ENCODE measurements at regions not wholly inside any gene's neighbourhood (a gene's known extent, or its start where the extent isn't known, plus 50 kb on each side); places are given as distances from the start of the nearest gene placed in this dataset.

DNA sequence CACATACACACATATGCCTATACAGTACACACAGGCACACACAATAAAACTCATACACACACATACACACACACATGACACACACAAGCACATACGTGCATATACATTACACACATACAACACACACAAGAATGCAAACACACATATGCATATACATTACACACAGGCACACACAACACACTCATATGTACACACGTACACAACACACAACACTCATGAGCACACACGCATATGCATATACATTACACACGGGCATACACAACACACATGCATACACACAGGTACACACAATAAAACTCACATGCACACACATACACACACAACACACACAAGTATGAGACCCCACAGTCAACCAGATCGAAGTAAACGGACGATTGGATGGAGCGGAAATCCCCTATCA lies 238.2 kb downstream of the ERMARD start:
- Histone ChIP-seq H3K4me3 (ENCODE audit: low read length) (no peak overlapping the region), H3K27me3 (ENCODE audit: insufficient read depth, low read length) (no peaks in the 10 kb centered on the region), H3K9me3 (ENCODE audit: insufficient read depth, low read depth, low read length) (no peaks in the 10 kb centered on the region), H3K4me1 (ENCODE audit: insufficient read depth, low read length) (no peaks in the 10 kb centered on the region), H3K36me3 (ENCODE audit: insufficient read depth, low read depth, low read length) (no peaks in the 10 kb centered on the region), H3K9ac (ENCODE audit: low read depth, low read length) (no peak overlapping the region), H3K27ac (ENCODE audit: low read length) (no peak overlapping the region)

GRCh38 chr6:169988769-169989550 lies 237.5 kb downstream of the ERMARD start:
- Histone ChIP-seq H3K9me3 (ENCODE audit: insufficient read depth, low read depth, low read length) (no peaks in the 10 kb centered on the region), H3K4me1 (ENCODE audit: insufficient read depth, low read length) (no peaks in the 10 kb centered on the region), H3K9ac (ENCODE audit: low read depth, low read length) (no peak overlapping the region), H3K4me3 (ENCODE audit: low read length) (no peak overlapping the region), H3K27me3 (ENCODE audit: insufficient read depth, low read length) (no peaks in the 10 kb centered on the region), H3K36me3 (ENCODE audit: insufficient read depth, low read depth, low read length) (no peaks in the 10 kb centered on the region), H3K27ac (ENCODE audit: low read length) (no peak overlapping the region)

DNA sequence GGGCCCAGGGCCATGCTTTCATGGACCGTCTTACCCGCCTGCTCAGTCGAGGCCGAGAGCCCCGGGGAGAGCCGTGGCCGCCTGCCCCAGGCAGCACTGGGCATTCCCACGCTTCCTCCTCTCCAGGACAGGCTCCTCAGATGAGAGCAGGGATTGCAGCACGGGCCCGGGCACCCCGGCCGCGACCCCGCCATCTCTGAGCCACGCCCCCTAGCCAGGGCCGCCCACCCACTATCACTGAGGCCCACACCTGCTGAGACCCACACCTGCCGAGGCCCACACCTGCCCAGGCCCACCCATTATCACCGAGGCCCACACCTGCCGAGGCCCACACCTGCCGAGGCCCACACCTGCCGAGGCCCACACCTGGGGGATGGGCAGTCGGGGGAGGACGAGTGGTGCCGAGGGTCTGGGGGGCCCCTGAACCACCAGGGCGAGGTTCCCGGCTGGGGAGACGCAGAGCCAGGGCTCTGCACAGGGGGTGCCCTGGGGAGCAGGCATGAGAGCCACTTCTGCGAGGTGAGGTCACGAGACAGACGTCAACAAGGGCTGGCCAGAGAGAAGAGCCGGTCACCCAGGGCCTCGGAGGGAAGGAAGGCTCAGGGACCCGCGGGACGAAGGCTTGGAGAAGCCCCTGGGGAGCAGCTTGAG lies 235.6 kb downstream of the ERMARD start:
- Histone ChIP-seq H3K27me3 (ENCODE audit: insufficient read depth, low read length) (no peaks in the 10 kb centered on the region), H3K4me3 (ENCODE audit: low read length) (no peak overlapping the region), H3K27ac (ENCODE audit: low read length) (no peak overlapping the region), H3K9me3 (ENCODE audit: insufficient read depth, low read depth, low read length) (no peaks in the 10 kb centered on the region), H3K9ac (ENCODE audit: low read depth, low read length) (no peak overlapping the region), H3K36me3 (ENCODE audit: insufficient read depth, low read depth, low read length) (no peaks in the 10 kb centered on the region), H3K4me1 (ENCODE audit: insufficient read depth, low read length) (no peaks in the 10 kb centered on the region)

DNA sequence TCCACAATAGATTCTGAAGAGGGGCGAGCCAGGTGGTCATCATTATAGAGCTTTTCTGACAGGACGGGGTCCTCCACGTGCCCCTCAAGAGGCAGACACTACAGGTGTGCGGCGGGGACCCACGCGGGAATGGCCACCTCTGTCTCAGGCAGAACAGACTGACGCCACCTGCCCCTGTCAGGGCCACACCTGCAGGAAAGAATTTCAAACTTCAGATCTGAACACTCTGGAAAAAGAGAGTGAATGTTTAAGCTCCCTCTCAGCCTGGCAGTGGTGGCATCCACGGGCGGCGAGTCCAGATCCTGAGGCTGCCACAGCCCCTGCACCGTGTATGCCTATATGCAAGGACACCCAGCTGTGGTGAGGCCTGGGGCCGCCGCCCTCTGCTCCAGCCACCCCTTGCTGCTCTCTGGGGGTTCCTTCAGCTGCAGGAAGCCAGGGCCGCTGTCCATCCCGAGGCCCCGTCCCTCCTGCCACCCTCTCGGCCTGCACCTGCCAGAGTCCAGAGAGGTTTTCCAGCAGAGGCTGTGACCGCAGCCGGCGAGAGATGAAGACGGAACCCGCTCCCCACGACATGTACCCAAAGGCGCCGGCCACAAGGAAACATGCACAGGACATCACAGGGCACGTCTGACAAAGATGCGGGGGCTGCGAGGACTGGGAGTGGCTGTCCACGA lies 234.9 kb downstream of the ERMARD start:
- Histone ChIP-seq H3K27me3 (ENCODE audit: insufficient read depth, low read length) (no peaks in the 10 kb centered on the region), H3K9me3 (ENCODE audit: insufficient read depth, low read depth, low read length) (no peaks in the 10 kb centered on the region), H3K4me1 (ENCODE audit: insufficient read depth, low read length) (no peaks in the 10 kb centered on the region), H3K4me3 (ENCODE audit: low read length) (no peak overlapping the region), H3K27ac (ENCODE audit: low read length) (no peak overlapping the region), H3K9ac (ENCODE audit: low read depth, low read length) (no peak overlapping the region), H3K36me3 (ENCODE audit: insufficient read depth, low read depth, low read length) (no peaks in the 10 kb centered on the region)

DNA sequence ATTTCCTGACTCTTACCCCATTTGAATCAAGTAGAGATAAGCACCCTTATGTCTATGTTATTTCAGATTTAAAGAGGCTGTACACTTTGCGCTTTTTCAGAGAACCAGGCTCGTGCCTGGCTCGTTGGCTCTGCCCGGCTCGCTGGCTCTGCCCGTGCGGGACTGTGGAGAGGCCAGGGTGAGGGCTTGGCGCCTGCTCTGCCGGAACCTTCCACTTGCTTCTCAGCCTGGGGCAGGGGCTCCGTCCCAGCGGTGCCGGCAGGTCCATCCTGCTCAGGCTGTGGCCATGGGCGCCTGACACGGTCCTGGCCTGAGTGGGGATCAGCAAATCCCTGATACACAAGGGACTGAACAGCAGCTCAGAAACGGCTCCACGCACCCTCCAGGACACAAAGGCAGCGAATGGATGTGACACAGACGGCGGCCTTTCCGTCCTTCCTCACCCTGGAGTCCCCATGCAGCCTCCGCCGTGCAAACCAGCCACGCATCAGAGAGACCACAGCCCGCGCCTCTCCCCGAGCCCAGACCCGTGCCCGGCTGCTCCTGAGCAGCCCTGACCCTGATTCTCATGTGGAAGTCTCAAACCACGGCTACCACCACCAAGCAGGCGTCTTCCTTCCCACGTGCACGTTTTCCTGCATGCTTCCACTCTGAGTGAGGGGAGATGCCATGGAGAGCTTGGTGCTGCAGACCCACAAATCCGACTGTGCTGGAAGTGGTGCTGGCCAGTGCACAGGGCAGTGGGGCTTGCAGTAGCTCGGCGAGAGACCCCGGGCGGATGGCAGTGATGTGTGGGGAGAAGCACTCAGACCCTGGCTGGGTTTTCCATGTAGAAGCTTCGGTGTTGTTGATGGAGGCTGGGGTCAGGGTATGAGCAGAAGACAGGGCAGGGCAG lies 233.9 kb downstream of the ERMARD start:
- Histone ChIP-seq H3K27me3 (ENCODE audit: insufficient read depth, low read length) (no peaks in the 10 kb centered on the region), H3K36me3 (ENCODE audit: insufficient read depth, low read depth, low read length) (no peaks in the 10 kb centered on the region), H3K4me1 (ENCODE audit: insufficient read depth, low read length) (no peaks in the 10 kb centered on the region), H3K4me3 (ENCODE audit: low read length) (no peak overlapping the region), H3K9ac (ENCODE audit: low read depth, low read length) (no peak overlapping the region), H3K27ac (ENCODE audit: low read length) (no peak overlapping the region), H3K9me3 (ENCODE audit: insufficient read depth, low read depth, low read length) (no peaks in the 10 kb centered on the region)

DNA sequence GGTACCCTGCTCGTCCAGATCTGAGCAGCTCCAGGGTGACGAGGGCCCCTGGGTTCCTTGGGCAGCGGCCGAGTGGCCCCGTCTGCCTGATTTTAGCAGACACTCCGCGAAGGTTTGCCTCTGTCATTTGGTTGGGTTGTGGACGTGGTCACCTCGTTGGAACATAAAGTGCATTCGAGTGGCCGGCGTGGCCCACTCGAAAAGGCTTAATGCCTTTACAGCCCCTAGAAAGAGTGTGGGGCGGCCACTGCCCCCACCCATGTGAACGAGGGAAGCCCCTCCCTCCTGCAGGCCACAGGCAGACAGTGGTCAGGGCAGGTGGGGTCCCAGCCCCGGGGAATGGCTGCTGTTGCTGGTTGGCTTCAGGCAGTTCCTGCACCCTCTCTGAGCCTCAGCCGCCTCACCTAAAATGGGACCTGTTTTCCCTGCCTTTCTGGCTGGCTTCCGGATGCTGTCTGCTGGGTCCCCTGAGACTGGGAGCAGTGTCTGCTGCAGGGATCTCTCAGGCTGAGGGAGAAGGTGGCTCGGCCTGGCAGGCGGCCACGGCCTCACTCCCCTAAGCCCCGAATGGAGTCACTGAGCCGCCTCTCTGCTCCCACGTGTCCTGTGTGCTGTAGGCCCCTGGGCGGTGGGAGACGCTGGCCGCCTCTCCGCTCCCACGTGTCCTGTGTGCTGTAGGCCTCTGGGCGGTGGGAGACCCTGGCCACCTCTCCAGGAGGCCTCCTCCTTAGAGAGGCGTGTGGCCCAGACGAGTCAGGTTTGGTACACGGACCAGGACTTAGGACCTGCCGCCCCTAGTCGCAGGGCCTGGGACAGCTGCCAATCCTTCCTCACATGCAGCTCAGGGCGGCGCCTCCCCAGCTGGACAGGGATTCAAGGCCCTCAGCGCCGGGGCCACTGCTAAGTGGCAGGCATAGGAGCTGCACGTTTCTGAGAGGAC lies 233.0 kb downstream of the ERMARD start:
- no peaks in the 10 kb centered on the region for H3K27me3 ChIP-seq (ENCODE audit: insufficient read depth, low read length)
- no peak overlapping the region for H3K27ac ChIP-seq (ENCODE audit: low read length)
- no peak overlapping the region for H3K4me3 ChIP-seq (ENCODE audit: low read length)
- H3K9me3 ChIP-seq (ENCODE audit: insufficient read depth, low read depth, low read length), result no peaks in the 10 kb centered on the region
- H3K4me1 ChIP-seq (ENCODE audit: insufficient read depth, low read length), result no peaks in the 10 kb centered on the region
- no peaks in the 10 kb centered on the region for H3K36me3 ChIP-seq (ENCODE audit: insufficient read depth, low read depth, low read length)
- H3K9ac ChIP-seq (ENCODE audit: low read depth, low read length), result no peak overlapping the region

DNA sequence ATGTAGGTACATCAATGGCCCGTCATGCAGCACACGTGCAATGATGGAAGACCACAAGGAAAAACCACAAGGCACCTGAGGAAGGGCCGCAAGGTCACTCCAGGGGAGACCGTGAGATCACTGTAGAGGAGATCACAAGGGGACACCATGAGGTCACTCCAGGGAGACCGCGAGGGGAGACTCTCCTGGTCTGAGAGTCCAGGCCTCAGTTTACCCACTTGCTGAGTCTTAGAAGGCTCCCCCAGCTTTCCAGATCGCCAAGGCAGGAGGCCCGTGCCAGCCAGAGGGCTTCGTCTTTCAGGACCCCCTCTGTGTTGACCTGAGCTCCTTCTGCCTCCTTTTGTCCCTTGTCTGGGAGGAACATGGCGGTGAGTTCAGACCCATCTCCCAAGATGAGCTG lies 232.2 kb downstream of the ERMARD start:
- Histone ChIP-seq H3K27ac (ENCODE audit: low read length) (no peak overlapping the region), H3K4me1 (ENCODE audit: insufficient read depth, low read length) (no peaks in the 10 kb centered on the region), H3K27me3 (ENCODE audit: insufficient read depth, low read length) (no peaks in the 10 kb centered on the region), H3K9ac (ENCODE audit: low read depth, low read length) (no peak overlapping the region), H3K36me3 (ENCODE audit: insufficient read depth, low read depth, low read length) (no peaks in the 10 kb centered on the region), H3K4me3 (ENCODE audit: low read length) (no peak overlapping the region), H3K9me3 (ENCODE audit: insufficient read depth, low read depth, low read length) (no peaks in the 10 kb centered on the region)

GRCh38 chr6:169982461-169983386 lies 231.3 kb downstream of the ERMARD start:
- H3K9ac ChIP-seq (ENCODE audit: low read depth, low read length), result no peak overlapping the region
- H3K36me3 ChIP-seq (ENCODE audit: insufficient read depth, low read depth, low read length), result no peaks in the 10 kb centered on the region
- H3K4me1 ChIP-seq (ENCODE audit: insufficient read depth, low read length), result no peaks in the 10 kb centered on the region
- no peak overlapping the region for H3K4me3 ChIP-seq (ENCODE audit: low read length)
- H3K9me3 ChIP-seq (ENCODE audit: insufficient read depth, low read depth, low read length), result no peaks in the 10 kb centered on the region
- no peak overlapping the region for H3K27ac ChIP-seq (ENCODE audit: low read length)
- no peaks in the 10 kb centered on the region for H3K27me3 ChIP-seq (ENCODE audit: insufficient read depth, low read length)

DNA sequence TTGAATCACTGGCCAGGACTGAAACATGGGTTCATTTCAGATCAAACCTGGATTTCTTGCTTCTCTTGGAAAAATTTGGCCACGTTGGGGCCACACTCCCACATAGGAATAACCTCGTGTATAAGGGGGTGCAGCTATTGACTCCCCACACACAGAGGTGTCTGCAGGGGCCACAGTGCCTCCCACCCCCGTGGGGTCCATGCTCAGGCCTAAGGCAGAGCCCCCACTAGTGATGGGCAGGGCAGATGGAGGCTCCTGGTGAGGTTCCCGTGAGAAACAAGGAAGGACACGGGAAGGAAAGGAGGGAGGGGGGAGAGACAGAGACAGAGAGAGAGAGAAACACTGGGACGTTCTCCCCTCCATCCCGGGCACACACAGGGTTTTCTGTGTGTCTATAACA lies 230.5 kb downstream of the ERMARD start:
- Histone ChIP-seq H3K27me3 (ENCODE audit: insufficient read depth, low read length) (no peaks in the 10 kb centered on the region), H3K9me3 (ENCODE audit: insufficient read depth, low read depth, low read length) (no peaks in the 10 kb centered on the region), H3K4me1 (ENCODE audit: insufficient read depth, low read length) (no peaks in the 10 kb centered on the region), H3K4me3 (ENCODE audit: low read length) (no peak overlapping the region), H3K9ac (ENCODE audit: low read depth, low read length) (no peak overlapping the region), H3K27ac (ENCODE audit: low read length) (no peak overlapping the region), H3K36me3 (ENCODE audit: insufficient read depth, low read depth, low read length) (no peaks in the 10 kb centered on the region)

DNA sequence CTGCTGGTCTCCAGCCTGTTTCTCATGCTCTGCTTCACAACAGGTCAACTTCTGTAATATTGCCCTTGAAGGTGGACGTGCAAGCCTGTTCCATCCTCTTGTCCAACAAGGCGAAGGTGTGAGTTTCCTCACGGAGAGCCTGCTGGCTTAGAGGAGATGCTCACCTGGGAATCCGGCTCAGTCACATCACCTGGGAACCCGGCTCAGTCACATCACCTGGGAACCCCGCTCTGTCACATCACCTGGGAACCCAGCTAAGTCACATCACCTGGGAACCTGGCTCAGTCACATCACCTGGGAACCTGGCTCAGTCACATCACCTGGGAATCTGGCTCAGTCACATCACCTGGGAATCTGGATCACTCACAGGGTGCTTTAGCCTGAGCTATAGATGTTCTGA lies 230.1 kb downstream of the ERMARD start:
- Histone ChIP-seq H3K36me3 (ENCODE audit: insufficient read depth, low read depth, low read length) (no peaks in the 10 kb centered on the region), H3K4me3 (ENCODE audit: low read length) (no peak overlapping the region), H3K4me1 (ENCODE audit: insufficient read depth, low read length) (no peaks in the 10 kb centered on the region), H3K9ac (ENCODE audit: low read depth, low read length) (no peak overlapping the region), H3K27me3 (ENCODE audit: insufficient read depth, low read length) (no peaks in the 10 kb centered on the region), H3K9me3 (ENCODE audit: insufficient read depth, low read depth, low read length) (no peaks in the 10 kb centered on the region), H3K27ac (ENCODE audit: low read length) (no peak overlapping the region)

Measured in iPS-20b (cell line).